Breast epithelium (tissue), 3 donors: ENCODE measurements at regions not wholly inside any gene's neighbourhood (a gene's known extent, or its start where the extent isn't known, plus 50 kb on each side); places are given as distances from the start of the nearest gene placed in this dataset.

ENCODE experiments used
- POLR2A ChIP-seq: fragments of 450-650 bp; IDR thresholded peaks from one replicate; pipeline ENCODE4 v1.6.1; 2016; ENCODE audit warnings: antibody characterized with exemption, mild to moderate bottlenecking, moderate library complexity
- POLR2AphosphoS5 ChIP-seq, 3 donors: sonication (generic); formaldehyde crosslinking; IDR thresholded peaks; one replicate each; pipeline ENCODE4 v1.6.1; 2017; ENCODE audit warnings: antibody characterized with exemption in 3 of 3
- TF ChIP-seq, protein P1 (sequence below), 3 donors: fragments of 450-650 bp; IDR thresholded peaks; one replicate each; pipeline ENCODE4 v1.5.1; 2016 to 2017; ENCODE audit warnings: antibody characterized with exemption in 3 of 3, mild to moderate bottlenecking in 3 of 3, moderate library complexity in 3 of 3

DNA sequence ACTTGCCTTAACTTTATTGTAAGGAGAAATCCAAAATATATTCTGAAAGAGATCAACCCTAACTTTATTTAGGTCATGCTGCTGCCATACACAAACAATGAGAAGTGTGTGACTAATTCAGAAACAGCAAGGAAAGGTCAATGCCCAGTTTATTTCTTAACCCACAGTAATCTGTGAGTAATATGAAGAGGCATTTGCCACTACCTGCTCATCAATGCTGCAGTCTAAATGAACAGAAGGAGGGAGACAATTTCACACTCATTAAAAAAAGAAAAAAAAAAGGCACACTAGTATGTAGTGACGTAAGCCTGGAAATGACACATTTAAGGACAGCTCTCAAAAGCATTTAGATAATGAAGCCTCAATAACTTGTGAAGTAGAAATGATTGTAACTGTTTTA, 90.5 kb upstream of the FOXN3 start:
- TF ChIP-seq, protein P1, sequence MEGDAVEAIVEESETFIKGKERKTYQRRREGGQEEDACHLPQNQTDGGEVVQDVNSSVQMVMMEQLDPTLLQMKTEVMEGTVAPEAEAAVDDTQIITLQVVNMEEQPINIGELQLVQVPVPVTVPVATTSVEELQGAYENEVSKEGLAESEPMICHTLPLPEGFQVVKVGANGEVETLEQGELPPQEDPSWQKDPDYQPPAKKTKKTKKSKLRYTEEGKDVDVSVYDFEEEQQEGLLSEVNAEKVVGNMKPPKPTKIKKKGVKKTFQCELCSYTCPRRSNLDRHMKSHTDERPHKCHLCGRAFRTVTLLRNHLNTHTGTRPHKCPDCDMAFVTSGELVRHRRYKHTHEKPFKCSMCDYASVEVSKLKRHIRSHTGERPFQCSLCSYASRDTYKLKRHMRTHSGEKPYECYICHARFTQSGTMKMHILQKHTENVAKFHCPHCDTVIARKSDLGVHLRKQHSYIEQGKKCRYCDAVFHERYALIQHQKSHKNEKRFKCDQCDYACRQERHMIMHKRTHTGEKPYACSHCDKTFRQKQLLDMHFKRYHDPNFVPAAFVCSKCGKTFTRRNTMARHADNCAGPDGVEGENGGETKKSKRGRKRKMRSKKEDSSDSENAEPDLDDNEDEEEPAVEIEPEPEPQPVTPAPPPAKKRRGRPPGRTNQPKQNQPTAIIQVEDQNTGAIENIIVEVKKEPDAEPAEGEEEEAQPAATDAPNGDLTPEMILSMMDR (IDR thresholded peaks at IDR 0.05): no peak
- TF ChIP-seq POLR2A (no peak), POLR2AphosphoS5 (IDR thresholded peaks at IDR 0.05) (no peak)
